ENCODE measurements at regions not wholly inside any gene's neighbourhood (a gene's known extent, or its start where the extent isn't known, plus 50 kb on each side); places are given as distances from the start of the nearest gene placed in this dataset.
A peak's percentile ranks its signal among the peaks of the same experiment; 100 is the strongest.

DNA sequence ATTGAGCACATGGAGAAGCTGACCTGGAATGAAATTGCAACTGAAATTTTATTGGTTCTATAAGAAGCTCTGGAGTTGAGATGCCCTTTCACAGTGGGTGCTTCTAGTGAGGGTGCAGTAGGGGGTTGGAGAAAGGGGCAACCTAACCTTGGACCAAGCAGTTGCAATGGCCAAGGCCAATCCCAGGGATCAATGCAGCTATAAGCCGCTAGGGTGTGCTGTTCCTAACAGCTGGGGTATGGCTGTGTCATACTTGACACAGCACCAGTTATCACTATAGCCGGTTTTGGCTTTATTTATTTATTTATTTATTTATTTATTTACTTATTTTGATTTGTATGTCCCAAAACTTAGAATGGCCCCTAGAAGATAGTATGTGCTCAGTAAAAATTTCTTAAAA lies 505.9 kb downstream of the FLRT2 start:
- POLR2A ChIA-PET, result no interaction called here
- SMC1A ChIA-PET (ENCODE audit: uncharacterized antibody, unreplicated experiment), result interaction anchor here (0.7 to 2.2 kb wide), 11 partner anchors 9 to 253 kb away, joined by 3 to 12 read pairs (median 3); no protein-coding TSS in a partner anchor
- no TSS peak for BruUV-seq (replicated peaks)
- Histone ChIP-seq H3K27me3 (replicated peaks in 1 of 2; ENCODE audit: control insufficient read depth in 2 of 2, insufficient read depth in 2 of 2, low read length in 1 of 2) (no peaks in the 10 kb centered on the region), H3K79me2 (ENCODE audit: control insufficient read depth, insufficient read depth, low read length) (no peaks in the 10 kb centered on the region), H2AFZ (ENCODE audit: control insufficient read depth, low read depth, low read length) (no peak overlapping the region), H3K9me3 (replicated peaks; ENCODE audit: control insufficient read depth, insufficient read depth, low read length) (no peaks in the 10 kb centered on the region), H3K4me1 (ENCODE audit: control insufficient read depth, insufficient read depth, low read length) (no peaks in the 10 kb centered on the region), H3K4me3 (no peak overlapping the region), H3K4me2 (ENCODE audit: control insufficient read depth, insufficient read depth) (no peak overlapping the region), H3K36me3 (ENCODE audit: control insufficient read depth in 2 of 2, insufficient read depth in 2 of 2, low read length in 1 of 2) (no peaks in the 10 kb centered on the region), H4K20me1 (ENCODE audit: control insufficient read depth, insufficient read depth) (no peaks in the 10 kb centered on the region), H3K27ac (ENCODE audit: control insufficient read depth, insufficient read depth) (no peak overlapping the region), H3K9ac (ENCODE audit: control insufficient read depth, insufficient read depth, low read length) (no peak overlapping the region)
- no peak for DNase-seq (ENCODE audit: low read depth, low spot score)
- TF ChIP-seq PKNOX1 (IDR thresholded peaks at IDR 0.05) (no peak), CTCF (IDR thresholded peaks at IDR 0.05 in 2 of 3, conservative IDR thresholded peaks at IDR 0.05 in 1 of 3; ENCODE audit: control insufficient read depth in 2 of 3, extremely low read depth in 1 of 3, insufficient read depth in 1 of 3, low read depth in 3 of 3, low read length in 3 of 3) (peak in 2 of 3 experiments; percentile 20 to 47; a peak in 4 of 6 replicates)
- WGBS (ENCODE audit: insufficient coverage, insufficient replicate concordance, low lambda C conversion rate, missing lambda C conversion rate), result 8% methylated on average over 2 of the region's 2 CpGs
- RAD21 ChIA-PET (ENCODE audit: unreplicated experiment), result interaction anchor here (0.8 to 1.4 kb wide), 6 partner anchors 9 to 1014 kb away, joined by 3 to 4 read pairs (median 3); no protein-coding TSS in a partner anchor
- in situ Hi-C loops (cut with MboI) (no loop called here), intact Hi-C loops (cut with micrococcal nuclease; ENCODE audit: unreplicated experiment) (loop anchor here (5.0 kb wide), 1 partner anchor 169 kb away; no protein-coding TSS in a partner anchor)
- no peak for FAIRE-seq
- CTCF ChIA-PET, result interaction anchor here (0.6 to 4.2 kb wide), 32 partner anchors 9 to 1332 kb away, joined by 3 to 42 read pairs (median 4); no protein-coding TSS in a partner anchor
- ATAC-seq, result peak; percentile 92

- RAD21 ChIA-PET (ENCODE audit: unreplicated experiment), result no interaction called here
- H3K27me3 ChIP-seq (replicated peaks in 1 of 2; ENCODE audit: control insufficient read depth in 2 of 2, insufficient read depth in 2 of 2, low read length in 1 of 2), result no peaks in the 10 kb centered on the region
- ATAC-seq (no peak), FAIRE-seq (no peak), DNase-seq (ENCODE audit: low read depth, low spot score) (no peak)
- SMC1A ChIA-PET (ENCODE audit: uncharacterized antibody, unreplicated experiment), result interaction anchor here (1.4 kb wide), 1 partner anchor 16 kb away, joined by 4 read pairs; no protein-coding TSS in a partner anchor
- no peaks in the 10 kb centered on the region for H3K36me3 ChIP-seq (ENCODE audit: control insufficient read depth in 2 of 2, insufficient read depth in 2 of 2, low read length in 1 of 2)
- BruUV-seq (replicated peaks), result no TSS peak
- no peak overlapping the region for H2AFZ ChIP-seq (ENCODE audit: control insufficient read depth, low read depth, low read length)
- no peaks in the 10 kb centered on the region for H3K9me3 ChIP-seq (replicated peaks; ENCODE audit: control insufficient read depth, insufficient read depth, low read length)
- POLR2A ChIA-PET, result interaction anchor here (0.7 kb wide), 1 partner anchor 333 kb away, joined by 3 read pairs; no protein-coding TSS in a partner anchor
- CTCF ChIA-PET, result no interaction called here
- H3K9ac ChIP-seq (ENCODE audit: control insufficient read depth, insufficient read depth, low read length), result no peak overlapping the region
- H3K27ac ChIP-seq (ENCODE audit: control insufficient read depth, insufficient read depth), result no peak overlapping the region
- WGBS (ENCODE audit: insufficient coverage, insufficient replicate concordance, low lambda C conversion rate, missing lambda C conversion rate), result 0% methylated on average over 1 of the region's 1 CpG
- no peak overlapping the region for H3K4me2 ChIP-seq (ENCODE audit: control insufficient read depth, insufficient read depth)
- H4K20me1 ChIP-seq (ENCODE audit: control insufficient read depth, insufficient read depth), result no peaks in the 10 kb centered on the region
- no peaks in the 10 kb centered on the region for H3K79me2 ChIP-seq (ENCODE audit: control insufficient read depth, insufficient read depth, low read length)
- no peak overlapping the region for H3K4me3 ChIP-seq
- H3K4me1 ChIP-seq (ENCODE audit: control insufficient read depth, insufficient read depth, low read length), result no peaks in the 10 kb centered on the region
- in situ Hi-C loops (cut with MboI) (no loop called here), intact Hi-C loops (cut with micrococcal nuclease; ENCODE audit: unreplicated experiment) (no loop called here)
- no peak for TF ChIP-seq SRF (IDR thresholded peaks at IDR 0.05; ENCODE audit: low read depth in 2 of 2, low read length in 2 of 2)
- no peak for TF ChIP-seq LARP7 (IDR thresholded peaks at IDR 0.05)
- TF ChIP-seq TCF3 (IDR thresholded peaks at IDR 0.05; ENCODE audit: borderline replicate concordance, insufficient read depth, low read depth, low read length), result no peak
- TF ChIP-seq, protein P1, sequence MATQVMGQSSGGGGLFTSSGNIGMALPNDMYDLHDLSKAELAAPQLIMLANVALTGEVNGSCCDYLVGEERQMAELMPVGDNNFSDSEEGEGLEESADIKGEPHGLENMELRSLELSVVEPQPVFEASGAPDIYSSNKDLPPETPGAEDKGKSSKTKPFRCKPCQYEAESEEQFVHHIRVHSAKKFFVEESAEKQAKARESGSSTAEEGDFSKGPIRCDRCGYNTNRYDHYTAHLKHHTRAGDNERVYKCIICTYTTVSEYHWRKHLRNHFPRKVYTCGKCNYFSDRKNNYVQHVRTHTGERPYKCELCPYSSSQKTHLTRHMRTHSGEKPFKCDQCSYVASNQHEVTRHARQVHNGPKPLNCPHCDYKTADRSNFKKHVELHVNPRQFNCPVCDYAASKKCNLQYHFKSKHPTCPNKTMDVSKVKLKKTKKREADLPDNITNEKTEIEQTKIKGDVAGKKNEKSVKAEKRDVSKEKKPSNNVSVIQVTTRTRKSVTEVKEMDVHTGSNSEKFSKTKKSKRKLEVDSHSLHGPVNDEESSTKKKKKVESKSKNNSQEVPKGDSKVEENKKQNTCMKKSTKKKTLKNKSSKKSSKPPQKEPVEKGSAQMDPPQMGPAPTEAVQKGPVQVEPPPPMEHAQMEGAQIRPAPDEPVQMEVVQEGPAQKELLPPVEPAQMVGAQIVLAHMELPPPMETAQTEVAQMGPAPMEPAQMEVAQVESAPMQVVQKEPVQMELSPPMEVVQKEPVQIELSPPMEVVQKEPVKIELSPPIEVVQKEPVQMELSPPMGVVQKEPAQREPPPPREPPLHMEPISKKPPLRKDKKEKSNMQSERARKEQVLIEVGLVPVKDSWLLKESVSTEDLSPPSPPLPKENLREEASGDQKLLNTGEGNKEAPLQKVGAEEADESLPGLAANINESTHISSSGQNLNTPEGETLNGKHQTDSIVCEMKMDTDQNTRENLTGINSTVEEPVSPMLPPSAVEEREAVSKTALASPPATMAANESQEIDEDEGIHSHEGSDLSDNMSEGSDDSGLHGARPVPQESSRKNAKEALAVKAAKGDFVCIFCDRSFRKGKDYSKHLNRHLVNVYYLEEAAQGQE (IDR thresholded peaks at IDR 0.05; ENCODE audit: low read depth, low read length), result no peak
- no peak for TF ChIP-seq SMAD1 (IDR thresholded peaks at IDR 0.05; ENCODE audit: low read depth, partially characterized antibody)
- TF ChIP-seq GABPA (IDR thresholded peaks at IDR 0.05; ENCODE audit: low read depth), result no peak
- no peak for TF ChIP-seq STAT1 (conservative IDR thresholded peaks at IDR 0.05)
- no peak for TF ChIP-seq WRNIP1 (IDR thresholded peaks at IDR 0.05; ENCODE audit: borderline replicate concordance, low read depth, low read length)
- no peak for TF ChIP-seq ZZZ3 (IDR thresholded peaks at IDR 0.05; ENCODE audit: control insufficient read depth, insufficient read length, low read depth)
These were observed 498.0 kb downstream of the FLRT2 start for GRCh38 chr14:86027990-86028389.
